ENCODE measurements at regions not wholly inside any gene's neighbourhood (a gene's known extent, or its start where the extent isn't known, plus 50 kb on each side); places are given as distances from the start of the nearest gene placed in this dataset.

- intact Hi-C loops (cut with DNase I) = no loop called here
- DNase-seq (ENCODE audit: low spot score) = no peak
These were observed 183.7 kb upstream of the STXBP6 start for GRCh38 chr14:25233613-25234012.

GRCh38 chr14:25231004-25231403, 181.1 kb upstream of the STXBP6 start:
- DNase-seq (ENCODE audit: low spot score) = no peak
- intact Hi-C loops (cut with DNase I) = no loop called here

GRCh38 chr14:25226214-25226613, 176.3 kb upstream of the STXBP6 start:
- no peak for DNase-seq (ENCODE audit: low spot score)
- intact Hi-C loops (cut with DNase I) = no loop called here

GRCh38 chr14:25222256-25222655, 172.3 kb upstream of the STXBP6 start:
- DNase-seq (ENCODE audit: low spot score) = no peak
- intact Hi-C loops (cut with DNase I) = no loop called here

- intact Hi-C loops (cut with DNase I) = no loop called here
- no peak for DNase-seq (ENCODE audit: low spot score)
These were observed 170.6 kb upstream of the STXBP6 start for GRCh38 chr14:25220514-25220913.

GRCh38 chr14:25215607-25216006, 165.7 kb upstream of the STXBP6 start:
- no peak for DNase-seq (ENCODE audit: low spot score)
- intact Hi-C loops (cut with DNase I) = no loop called here

GRCh38 chr14:25197885-25198284, 147.9 kb upstream of the STXBP6 start:
- intact Hi-C loops (cut with DNase I) = no loop called here
- no peak for DNase-seq (ENCODE audit: low spot score)

GRCh38 chr14:25180221-25180620, 130.3 kb upstream of the STXBP6 start:
- intact Hi-C loops (cut with DNase I) = no loop called here
- no peak for DNase-seq (ENCODE audit: low spot score)

GRCh38 chr14:25178255-25178654, 128.3 kb upstream of the STXBP6 start:
- intact Hi-C loops (cut with DNase I) = no loop called here
- no peak for DNase-seq (ENCODE audit: low spot score)

GRCh38 chr14:25150934-25151790, 101.2 kb upstream of the STXBP6 start:
- intact Hi-C loops (cut with DNase I) = loop anchor here in 1 of 2 donors (5.0 kb wide), 1 partner anchor 344 kb away; no protein-coding TSS in a partner anchor
- DNase-seq (ENCODE audit: low spot score) = no peak

GRCh38 chr14:25150401-25150800, 100.5 kb upstream of the STXBP6 start:
- DNase-seq (ENCODE audit: low spot score) = no peak
- intact Hi-C loops (cut with DNase I) = loop anchor here in 1 of 2 donors (5.0 kb wide), 1 partner anchor 343 kb away; no protein-coding TSS in a partner anchor

GRCh38 chr14:25140411-25140810, 90.5 kb upstream of the STXBP6 start:
- DNase-seq (ENCODE audit: low spot score) = no peak
- intact Hi-C loops (cut with DNase I) = loop anchor here in 1 of 2 donors (10.0 kb wide), 1 partner anchor 336 kb away; no protein-coding TSS in a partner anchor

- no peak for DNase-seq (ENCODE audit: low spot score)
- intact Hi-C loops (cut with DNase I) = loop anchor here (10.0 kb wide), 3 partner anchors 92 to 402 kb away; no protein-coding TSS in a partner anchor
These were observed 86.9 kb upstream of the STXBP6 start for GRCh38 chr14:25136811-25137210.

GRCh38 chr14:25134184-25134583, 84.2 kb upstream of the STXBP6 start:
- intact Hi-C loops (cut with DNase I) = loop anchor here (10.0 kb wide), 3 partner anchors 89 to 399 kb away; no protein-coding TSS in a partner anchor
- no peak for DNase-seq (ENCODE audit: low spot score)

- intact Hi-C loops (cut with DNase I) = loop anchor here (10.0 kb wide), 3 partner anchors 88 to 398 kb away; no protein-coding TSS in a partner anchor
- peak; percentile 87 for DNase-seq (ENCODE audit: low spot score)
These were observed 82.9 kb upstream of the STXBP6 start for GRCh38 chr14:25132732-25133422.

GRCh38 chr14:25132094-25132493, 82.1 kb upstream of the STXBP6 start:
- intact Hi-C loops (cut with DNase I) = loop anchor here (10.0 kb wide), 3 partner anchors 87 to 397 kb away; no protein-coding TSS in a partner anchor
- no peak for DNase-seq (ENCODE audit: low spot score)

GRCh38 chr14:25122843-25123242, 72.9 kb upstream of the STXBP6 start:
- no peak for DNase-seq (ENCODE audit: low spot score)
- intact Hi-C loops (cut with DNase I) = no loop called here

- no peak for DNase-seq (ENCODE audit: low spot score)
- intact Hi-C loops (cut with DNase I) = no loop called here
These were observed 72.3 kb upstream of the STXBP6 start for GRCh38 chr14:25122211-25122610.

GRCh38 chr14:25121337-25122129, 71.6 kb upstream of the STXBP6 start:
- intact Hi-C loops (cut with DNase I) = no loop called here

More at GRCh38 chr14:25121337-25122129, 71.6 kb upstream of the STXBP6 start:
- no peak for DNase-seq (ENCODE audit: low spot score)

Data from posterior vena cava (tissue), 2 donors.